ENCODE measurements at regions not wholly inside any gene's neighbourhood (a gene's known extent, or its start where the extent isn't known, plus 50 kb on each side); places are given as distances from the start of the nearest gene placed in this dataset.

DNA sequence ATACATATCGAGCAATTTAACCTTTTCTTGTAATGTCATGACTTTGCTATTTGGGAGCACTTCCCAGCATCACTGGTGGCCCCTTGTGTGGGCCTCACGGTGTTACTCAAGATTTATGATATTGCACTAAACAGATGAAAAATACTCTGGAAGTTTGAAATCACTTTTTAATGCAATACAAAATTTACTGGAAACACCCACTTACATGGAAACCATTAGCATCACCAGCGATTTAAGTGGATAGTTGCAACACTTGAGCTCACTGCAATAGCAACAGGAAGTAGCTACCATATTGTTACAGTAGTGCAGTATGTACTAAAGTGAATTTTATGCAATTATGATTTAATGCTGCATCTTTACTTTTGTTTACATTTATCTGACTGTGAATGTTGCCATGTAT is 184.4 kb downstream of the MDFIC start:
- TF ChIP-seq HDAC6 (IDR thresholded peaks at IDR 0.05; ENCODE audit: low read depth, low read length) (no peak), CHD4 (IDR thresholded peaks at IDR 0.05; ENCODE audit: insufficient read depth, insufficient replicate concordance, low read depth, low read length, poor library complexity, severe bottlenecking) (no peak), ELF1 (tag; IDR thresholded peaks at IDR 0.05) (no peak), CEBPB (tag; IDR thresholded peaks at IDR 0.05) (no peak), HDAC1 (IDR thresholded peaks at IDR 0.05) (no peak), CBX8 (IDR thresholded peaks at IDR 0.05; ENCODE audit: borderline replicate concordance, extremely low read depth, low read depth, low read length, poor library complexity, severe bottlenecking) (no peak)
- TF ChIP-seq, protein P1, sequence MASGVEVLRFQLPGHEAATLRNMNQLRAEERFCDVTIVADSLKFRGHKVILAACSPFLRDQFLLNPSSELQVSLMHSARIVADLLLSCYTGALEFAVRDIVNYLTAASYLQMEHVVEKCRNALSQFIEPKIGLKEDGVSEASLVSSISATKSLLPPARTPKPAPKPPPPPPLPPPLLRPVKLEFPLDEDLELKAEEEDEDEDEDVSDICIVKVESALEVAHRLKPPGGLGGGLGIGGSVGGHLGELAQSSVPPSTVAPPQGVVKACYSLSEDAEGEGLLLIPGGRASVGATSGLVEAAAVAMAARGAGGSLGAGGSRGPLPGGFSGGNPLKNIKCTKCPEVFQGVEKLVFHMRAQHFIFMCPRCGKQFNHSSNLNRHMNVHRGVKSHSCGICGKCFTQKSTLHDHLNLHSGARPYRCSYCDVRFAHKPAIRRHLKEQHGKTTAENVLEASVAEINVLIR (CRISPR knock-in tag; IDR thresholded peaks at IDR 0.05), result no peak
